ENCODE measurements at regions not wholly inside any gene's neighbourhood (a gene's known extent, or its start where the extent isn't known, plus 50 kb on each side); places are given as distances from the start of the nearest gene placed in this dataset.

DNA sequence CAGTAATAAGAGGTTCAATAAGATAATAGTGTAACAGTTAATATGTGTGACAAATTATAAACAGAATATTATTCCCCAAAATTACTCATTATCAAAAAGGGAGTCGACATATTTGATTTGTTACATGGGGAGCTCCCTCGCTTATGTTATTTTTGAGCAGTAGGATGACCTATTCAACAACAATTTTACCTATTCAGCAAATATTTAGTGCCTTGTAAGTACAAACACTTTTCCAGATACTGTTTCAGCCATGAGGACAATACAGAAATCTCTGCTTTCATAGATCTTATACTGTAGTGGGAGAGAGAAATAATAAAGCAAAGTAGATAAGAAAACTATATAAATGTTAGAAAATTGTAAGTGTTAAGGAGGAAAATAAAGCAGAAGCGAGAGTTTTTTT is 1342.8 kb upstream of the WWC1 start:
- DNase-seq (ENCODE audit: low read depth in 2 of 2): no peak

DNA sequence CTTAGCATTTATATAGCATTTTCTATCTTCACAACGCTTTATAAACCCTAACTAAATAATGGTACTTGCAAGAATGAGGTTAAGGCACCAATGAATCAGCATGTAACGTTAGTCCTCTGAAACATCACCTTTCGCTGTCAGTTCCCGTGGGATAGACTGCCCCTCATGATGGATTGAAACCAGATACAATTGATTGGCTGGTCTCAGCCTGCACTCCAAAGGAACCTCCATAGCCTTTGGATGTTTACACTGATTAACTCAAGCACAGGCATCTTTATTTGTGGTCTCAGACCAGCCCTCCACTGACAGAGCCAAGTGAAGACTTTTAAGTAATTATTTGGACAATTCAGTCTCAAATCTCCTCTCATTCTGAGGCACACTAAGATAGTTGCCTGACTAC is 1339.4 kb upstream of the WWC1 start:
- no peak for DNase-seq (ENCODE audit: low read depth in 2 of 2)

DNA sequence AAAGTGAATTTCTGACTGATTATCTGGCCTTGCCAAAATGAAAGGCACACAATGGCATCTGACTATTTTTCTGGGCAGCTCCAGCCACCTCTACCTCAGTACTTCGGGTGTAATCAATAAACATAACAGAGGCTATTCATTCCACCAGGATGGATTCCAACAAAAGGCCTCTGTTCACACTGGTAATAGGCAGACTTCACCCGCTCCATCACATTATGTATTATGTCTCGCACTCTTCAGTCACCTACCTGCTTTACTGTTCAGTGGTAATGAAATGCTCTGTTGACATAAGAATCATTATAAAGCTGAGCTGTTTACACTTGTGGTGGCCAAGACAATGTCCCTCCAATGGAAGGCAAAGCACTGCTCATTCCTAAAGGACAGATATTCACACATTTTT is 1333.7 kb upstream of the WWC1 start:
- DNase-seq (ENCODE audit: low read depth in 2 of 2): no peak

DNA sequence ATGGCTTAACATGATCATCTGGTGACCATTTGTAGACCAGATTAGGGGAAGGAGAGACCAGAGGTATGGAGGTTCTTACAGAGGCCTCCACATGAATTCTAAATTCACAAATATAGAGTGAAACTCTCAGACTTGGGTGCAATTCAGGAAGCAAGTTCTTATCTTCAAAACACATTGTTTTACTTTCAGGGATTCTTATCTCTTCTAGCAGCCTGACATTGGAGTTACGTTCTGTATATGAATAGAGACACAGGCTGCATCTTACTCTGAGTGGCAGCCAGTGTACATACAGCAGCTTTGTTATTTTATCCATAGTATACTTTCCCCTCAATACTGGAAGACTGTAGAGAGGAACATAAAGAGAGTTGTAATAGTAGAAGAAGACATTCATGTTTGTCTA is 1331.7 kb upstream of the WWC1 start:
- no peak for DNase-seq (ENCODE audit: low read depth in 2 of 2)

DNA sequence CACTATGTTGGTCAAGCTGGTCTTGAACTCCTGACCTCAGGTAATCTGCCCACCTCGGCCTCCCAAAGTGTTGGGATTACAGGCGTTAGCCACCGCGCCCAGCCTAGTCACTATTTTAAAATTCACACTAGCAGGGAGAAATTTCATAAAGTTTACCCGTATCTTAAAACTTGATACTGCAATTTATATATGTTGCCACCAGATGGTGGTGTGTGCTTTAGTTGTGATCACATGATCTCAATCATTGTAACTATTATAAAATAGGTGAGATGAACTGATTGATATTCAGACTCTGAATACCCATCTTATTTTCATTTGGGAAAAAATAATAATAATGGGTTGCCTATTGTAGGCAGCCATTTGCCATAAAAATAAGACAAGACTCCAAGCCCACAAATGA is 1330.4 kb upstream of the WWC1 start:
- no peak for DNase-seq (ENCODE audit: low read depth in 2 of 2)

DNA sequence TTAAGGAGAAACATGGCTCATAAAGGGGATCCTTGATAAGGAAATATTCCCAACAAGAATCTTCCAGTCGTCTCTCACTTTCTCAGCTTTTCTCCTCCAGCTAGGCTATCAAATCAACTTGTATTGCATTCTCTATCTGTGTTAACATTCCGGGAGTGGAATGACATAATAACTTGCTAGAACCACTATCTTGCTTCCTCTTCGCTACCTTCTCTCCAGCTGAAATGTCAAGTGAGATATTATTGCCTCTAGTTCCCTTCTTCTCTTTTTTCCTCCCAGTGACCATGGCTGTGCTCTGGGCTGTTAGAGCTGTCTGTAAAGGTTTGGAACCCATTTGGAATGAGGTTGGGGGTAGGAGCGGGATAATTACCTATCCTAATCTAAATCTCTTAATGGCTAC is 1329.5 kb upstream of the WWC1 start:
- DNase-seq (ENCODE audit: low read depth in 2 of 2): no peak

DNA sequence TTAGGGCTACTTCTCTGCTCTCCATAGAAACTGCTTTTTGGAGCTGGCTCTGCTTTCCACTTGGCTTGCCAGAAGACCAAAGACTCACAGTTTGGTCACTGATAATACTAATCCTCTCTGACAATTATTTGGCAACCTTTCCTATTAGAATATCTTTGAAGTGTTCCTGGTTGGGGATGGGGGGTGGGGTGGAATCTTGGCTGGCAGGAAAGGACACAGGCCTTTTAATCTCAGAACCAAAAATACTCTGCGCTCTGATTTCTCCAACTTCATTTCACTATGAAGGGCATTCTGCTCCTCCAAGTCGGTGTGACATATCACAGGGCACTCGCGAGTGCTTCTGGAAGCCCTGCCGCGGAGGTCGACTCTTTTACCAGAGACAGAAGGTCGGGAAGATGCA is 1329.0 kb upstream of the WWC1 start:
- no peak for DNase-seq (ENCODE audit: low read depth in 2 of 2)

DNA sequence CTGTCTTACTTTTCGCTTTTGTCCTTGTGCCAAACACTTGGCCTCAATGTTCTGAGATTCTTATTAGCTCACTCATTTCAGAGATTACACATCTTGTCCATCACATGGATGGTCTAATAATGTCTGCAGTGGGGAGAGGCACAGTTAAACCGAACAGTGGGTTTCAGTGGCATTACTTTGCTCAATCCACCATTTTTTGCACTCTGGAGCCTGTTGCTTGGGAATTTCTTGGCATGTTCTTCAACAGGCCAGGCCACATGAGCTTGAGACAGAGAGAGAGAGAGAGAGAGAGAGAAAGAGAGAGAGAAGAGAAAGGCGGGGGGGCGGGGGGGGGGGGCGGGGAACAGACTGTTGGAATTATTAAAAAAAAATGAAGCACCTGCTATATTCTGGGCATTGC is 1327.8 kb upstream of the WWC1 start:
- no peak for DNase-seq (ENCODE audit: low read depth in 2 of 2)

DNA sequence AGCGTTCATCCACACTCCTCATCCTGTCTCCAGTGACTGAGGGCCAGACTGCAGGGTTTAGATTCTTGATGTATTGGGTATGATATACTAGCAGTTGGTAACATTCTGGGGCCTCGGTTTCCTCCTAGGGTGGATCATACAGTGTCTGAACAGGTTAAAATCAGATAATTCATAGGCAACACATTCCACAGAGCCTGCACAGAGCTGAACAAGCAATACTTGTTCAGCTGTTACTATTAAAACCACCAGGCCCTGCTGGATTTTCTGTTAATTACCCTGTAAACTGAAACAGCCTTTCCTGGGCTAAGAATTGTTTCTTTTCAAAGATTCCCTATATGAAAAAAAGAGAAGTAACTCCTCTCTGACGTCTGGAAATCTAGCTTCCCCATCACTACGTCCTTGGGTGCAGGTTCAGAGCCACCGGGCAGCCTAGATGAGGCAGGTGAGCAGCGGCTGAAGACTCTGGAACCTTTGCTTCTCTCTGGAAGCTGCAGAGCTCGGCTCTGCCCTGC is 1313.5 kb upstream of the WWC1 start:
- DNase-seq (ENCODE audit: low read depth in 2 of 2): no peak

DNA sequence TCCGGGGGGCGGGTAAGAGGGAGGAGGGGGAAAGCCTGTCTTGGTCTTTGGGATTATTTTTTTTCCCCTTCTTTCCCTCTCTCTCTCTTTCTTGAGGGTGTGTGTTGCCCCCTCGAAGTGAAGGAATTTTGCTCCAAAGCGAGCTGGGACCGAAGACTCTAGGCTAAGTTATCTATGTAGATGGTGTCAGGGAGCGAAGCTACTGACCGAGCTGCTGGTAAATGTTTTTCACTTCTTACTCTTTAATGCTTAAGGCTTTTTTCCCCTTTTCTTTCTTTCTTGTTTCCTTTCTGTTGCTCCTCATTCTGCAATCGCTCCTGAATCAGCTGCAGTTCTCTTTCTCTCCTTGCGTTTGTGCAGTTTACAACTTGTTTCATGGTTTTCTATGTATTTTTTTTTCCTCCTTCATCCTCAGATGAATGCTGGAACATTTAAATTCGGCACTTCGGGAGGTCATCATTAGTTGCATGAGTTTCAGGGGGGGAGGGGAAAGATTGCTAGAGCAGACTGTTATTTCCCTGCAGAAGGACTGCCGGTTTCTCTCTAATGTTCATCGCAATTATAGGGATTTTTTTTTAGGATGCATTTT is 1312.0 kb upstream of the WWC1 start:
- DNase-seq (ENCODE audit: low read depth in 2 of 2): no peak

DNA sequence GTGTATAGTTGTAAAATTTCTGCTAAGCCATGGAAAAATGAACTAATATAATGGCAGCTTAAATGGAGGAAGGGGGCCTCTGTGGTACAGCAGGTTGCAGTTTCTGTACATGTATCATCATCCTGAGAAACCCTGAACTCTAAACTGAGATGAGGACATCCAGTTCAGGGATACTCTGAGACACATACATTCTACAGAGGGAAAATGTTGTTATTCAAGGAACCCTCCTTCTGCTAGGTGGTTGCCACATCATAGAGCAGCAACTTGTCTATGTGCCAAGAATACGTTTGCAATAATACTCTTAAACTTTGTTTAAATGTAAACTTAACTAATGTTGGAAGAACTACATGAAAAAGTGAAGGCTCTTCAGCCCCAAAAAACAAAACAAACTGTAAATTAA is 1310.8 kb upstream of the WWC1 start:
- DNase-seq (ENCODE audit: low read depth in 2 of 2): no peak

DNA sequence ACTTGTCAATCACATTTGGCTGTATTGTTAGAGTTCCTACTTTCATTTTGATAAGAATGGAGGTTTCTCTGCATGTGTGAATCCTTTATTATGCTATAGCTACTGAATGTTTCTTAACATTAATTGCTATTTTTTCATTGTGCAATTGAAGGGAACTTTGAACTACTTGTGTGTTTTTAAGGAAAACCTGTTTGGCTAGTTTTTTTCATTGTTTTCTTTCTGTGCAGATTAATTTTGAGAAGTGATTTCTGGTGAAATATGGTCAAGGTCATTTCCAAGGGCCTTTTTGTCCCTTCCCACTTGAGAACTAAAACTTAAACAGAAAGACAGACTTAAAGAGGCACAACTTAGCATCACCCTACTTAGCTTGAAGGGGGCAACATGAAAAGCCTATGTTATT is 1309.2 kb upstream of the WWC1 start:
- no peak for DNase-seq (ENCODE audit: low read depth in 2 of 2)

DNA sequence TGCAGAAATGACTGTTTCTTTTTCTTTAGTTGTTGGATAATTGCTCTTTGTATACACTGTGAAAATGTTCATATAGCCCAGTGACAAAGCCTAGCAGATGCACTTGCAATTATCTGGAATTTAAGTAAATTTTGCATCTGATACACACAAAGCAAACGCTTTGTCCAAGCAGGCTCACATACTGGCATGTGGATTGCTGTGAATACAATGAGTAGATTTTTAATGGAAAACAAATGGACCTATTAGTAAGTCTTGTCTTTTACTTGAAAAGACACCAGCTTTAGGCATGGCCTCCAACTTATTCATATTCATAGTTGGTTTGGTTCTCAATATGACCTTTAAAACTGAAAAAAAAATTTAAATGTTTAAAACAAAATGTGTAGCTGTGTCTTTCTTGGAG is 1299.8 kb upstream of the WWC1 start:
- DNase-seq (ENCODE audit: low read depth in 2 of 2): no peak

DNA sequence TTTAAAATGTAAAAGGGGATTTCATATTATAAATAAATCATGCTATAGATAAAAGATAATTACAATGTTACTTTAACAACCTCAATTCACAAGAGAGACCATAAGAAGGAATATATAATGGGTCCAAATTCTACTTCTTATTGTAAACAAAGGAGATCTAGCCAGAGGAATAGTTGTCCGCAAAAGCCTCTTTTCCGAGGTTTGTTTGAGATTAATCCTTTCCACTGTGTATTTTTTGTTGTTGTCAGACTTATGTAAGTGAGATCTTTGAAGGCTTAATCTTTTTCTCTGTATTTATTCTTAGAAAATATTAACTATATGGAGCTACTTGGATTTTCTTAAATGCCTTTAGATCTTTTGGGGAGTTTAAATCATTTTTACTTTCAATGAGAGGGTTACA is 1299.3 kb upstream of the WWC1 start:
- no peak for DNase-seq (ENCODE audit: low read depth in 2 of 2)

DNA sequence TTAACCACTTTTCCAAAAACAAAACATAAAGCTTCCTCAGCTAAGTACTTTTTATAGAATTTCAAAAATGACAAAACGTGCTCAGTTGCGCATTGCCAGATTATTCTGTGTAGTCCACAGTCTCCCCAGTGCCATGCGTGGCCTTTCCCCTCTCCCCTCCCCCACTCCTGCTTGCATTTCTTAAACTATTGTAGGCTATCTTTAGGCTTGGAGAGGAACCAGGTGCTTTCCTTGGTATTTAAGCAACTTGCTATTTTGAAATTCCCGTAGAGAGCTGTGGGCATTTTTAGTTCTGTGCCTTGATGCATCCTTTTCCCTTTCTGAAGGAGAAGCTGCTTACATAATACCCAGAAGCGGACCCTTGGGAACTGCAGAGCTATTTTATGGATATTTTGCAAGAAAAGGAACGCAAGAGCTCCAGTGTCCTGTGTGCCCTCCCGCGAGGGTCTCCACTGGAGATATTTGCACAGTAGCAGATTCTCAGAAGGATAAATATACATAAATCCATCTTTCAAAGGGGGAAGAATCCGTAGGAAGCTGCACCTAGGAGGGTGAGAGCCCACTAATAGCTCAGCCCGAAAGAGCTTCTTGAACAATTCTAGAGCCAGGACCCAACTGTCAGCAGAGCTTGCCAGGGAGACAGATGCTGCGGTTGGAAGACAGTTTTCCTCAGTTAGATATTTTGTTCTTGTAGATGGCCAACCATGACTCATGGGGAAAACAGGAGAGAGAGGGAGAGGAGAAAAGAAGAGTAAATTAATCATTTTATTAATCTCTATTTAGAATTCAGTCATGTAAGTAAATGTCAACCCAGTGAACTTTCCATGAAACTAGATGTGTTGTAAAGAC is 1298.3 kb upstream of the WWC1 start:
- DNase-seq (ENCODE audit: low read depth in 2 of 2): no peak

DNA sequence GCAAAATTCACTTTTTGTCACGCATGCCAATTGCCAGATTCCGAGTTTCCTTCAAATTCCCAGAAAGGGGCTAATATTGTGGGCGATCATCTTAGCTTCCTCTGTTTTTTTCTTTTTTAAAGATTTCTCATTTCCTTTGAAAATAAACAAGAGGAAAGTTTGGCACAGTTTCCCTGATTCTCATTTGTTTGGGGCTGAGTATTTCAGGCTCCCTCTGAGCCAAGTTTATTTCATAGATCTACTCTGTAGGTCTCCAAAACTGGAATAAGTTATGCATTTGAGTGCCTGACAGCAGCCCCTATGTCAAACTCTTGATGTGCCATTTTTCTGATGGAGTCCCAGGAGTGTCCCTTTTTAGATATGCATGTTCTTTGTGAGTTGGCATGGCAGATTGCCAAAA is 1297.2 kb upstream of the WWC1 start:
- DNase-seq (ENCODE audit: low read depth in 2 of 2): no peak

DNA sequence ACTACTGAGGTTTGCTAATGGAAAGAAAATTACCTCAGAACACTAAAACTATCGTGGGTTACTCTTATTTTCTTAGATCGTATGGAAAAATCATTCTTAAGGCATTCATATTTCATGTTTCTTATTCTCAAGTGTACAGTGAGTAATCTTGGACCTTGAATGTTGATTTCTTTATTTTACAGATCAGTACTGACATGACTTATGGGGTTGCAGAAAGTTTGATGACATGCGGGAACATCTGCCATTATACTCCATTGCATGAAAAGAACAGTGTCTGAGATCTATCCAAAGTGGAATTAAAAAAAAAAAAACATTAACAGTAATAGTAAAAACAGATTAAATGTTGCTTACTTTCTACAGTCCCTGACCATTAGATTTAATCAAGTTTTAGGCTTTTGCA is 1290.2 kb upstream of the WWC1 start:
- no peak for DNase-seq (ENCODE audit: low read depth in 2 of 2)

DNA sequence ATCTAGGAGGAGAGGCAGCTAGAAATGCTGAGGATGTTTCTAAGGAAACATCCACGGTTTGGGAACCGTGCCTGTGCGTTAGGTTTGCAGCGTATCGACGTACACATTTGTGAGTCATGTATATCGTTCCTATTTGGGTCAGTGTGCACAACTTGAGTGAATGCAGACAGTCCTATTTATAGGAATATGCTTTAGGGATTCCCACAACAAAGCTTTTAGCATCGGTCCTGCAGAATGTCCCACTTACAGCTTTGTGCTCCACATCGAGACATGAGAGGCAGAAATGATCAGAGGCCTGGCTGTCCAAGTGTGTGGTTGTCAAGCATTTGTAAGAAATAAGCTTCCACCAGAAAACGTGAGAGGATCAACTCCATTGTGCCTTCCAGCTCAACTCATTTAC is 1282.7 kb upstream of the WWC1 start:
- no peak for DNase-seq (ENCODE audit: low read depth in 2 of 2)

DNA sequence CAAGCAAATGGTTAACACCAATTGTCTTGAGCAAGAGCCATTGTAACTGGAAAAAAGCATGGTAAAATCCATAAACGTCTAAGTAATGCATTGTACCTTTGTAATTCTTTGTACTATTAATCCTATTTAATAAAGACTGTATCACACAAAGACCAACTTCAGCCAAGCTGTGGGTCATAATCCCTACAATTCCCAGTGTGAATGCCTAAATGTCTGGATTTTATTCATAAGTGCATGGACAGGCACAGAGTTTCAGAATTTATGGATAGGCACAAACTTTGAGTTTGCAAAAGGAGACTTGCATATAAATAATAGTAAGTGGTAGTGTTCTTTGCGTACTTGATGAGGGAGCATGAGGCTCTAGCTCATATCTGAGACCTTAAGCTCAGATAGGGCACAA is 1280.2 kb upstream of the WWC1 start:
- no peak for DNase-seq (ENCODE audit: low read depth in 2 of 2)

DNA sequence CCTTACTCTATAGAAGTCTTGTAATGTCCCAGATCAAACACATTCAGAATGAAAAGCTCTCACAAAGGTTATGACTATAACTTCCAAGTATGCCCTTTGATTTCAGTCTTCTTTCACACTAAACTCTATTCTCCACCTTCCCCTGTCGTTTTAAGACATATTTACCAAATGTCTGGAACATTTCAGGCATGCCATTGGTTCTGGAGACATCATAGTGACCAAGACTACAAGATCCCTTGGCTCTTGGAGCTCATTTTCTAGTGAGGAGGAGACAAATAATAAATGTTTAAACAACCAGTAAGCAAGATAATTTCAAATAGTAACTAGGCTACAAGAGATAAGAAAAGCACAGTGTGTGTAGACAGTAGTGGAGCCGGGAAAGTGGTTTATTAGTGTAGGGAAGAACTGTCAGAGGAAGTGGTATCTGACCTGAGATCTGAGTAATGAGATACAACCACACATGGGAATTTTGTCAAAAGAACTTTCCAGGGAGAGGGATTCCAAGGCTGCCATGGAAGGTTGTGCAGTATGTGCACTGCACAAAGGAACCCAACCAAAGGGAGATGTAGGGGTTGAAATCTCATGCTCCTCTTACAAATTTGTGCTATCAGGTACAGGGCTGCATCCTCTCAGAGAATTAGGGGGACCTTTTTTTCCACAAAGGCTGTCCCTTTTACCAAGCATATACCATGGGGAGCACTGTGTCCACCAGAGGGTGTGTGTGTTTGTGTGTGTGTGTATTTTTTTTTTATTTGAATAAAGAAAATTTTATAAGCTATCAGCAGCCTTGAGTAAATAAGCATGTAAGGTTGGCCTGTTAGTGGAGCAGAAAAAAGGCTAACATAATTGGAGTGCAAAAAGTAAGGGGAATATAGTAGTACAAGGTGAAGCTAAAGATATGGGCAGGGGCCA is 1279.1 kb upstream of the WWC1 start:
- DNase-seq (ENCODE audit: low read depth in 2 of 2): no peak

DNA sequence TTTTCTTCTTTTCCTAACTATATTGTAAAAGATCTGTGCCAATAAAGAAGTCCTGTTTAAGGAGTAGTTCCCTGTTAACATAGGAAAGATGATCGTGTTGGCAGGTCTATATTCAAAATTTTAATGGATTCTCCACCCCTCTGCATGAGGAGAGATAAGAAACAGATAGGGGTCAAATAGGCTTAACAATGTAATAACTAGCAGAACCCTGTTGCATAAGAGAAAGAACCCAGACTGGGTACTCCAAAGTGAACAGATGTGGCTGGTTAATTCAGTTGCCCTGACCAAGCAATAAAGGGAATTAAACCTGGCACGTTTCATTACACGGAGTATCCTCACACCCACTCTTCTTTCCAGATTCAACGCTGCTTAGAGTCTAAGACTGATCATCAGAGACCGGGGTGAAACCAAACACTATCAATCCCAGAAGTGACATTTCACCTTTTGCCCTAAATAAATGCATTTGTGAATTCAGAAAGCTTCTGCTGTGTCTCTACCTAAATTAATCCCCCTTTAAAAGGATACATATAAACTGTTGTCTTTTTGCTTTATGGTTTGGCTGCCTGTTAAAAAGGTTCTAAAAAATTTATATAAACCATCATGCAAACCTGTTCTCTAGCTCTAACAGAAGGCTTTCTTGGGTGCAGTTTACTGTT is 1276.9 kb upstream of the WWC1 start:
- no peak for DNase-seq (ENCODE audit: low read depth in 2 of 2)

DNA sequence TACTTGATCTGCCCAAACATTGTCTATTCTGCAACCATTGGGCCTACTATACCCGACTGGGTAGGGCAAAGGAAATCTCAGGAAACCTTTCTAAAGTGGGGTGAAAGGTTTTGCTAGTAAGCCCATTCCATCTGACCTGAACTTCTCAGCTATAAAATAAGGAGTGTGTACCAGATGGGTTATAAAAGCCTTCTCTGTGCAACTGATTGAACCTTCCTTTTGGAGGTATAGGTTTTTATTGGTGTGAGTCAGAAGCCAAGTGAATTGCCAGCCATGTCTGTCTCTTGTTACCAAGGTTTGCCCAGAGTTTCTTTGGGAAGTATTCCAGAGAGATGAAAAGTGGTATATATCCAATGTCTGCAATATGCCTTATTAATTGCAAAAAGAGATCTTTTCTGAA is 1271.0 kb upstream of the WWC1 start:
- no peak for DNase-seq (ENCODE audit: low read depth in 2 of 2)

Data from activated CD8-positive, alpha-beta memory T cell treated with anti-CD3 and anti-CD28 coated beads for 4 hours (primary cell).